ENCODE measurements at regions not wholly inside any gene's neighbourhood (a gene's known extent, or its start where the extent isn't known, plus 50 kb on each side); places are given as distances from the start of the nearest gene placed in this dataset.

GRCh38 chr15:69718916-69719315 lies 266.3 kb downstream of the RPLP1 start:
- no peak for DNase-seq

GRCh38 chr15:69719527-69720240 lies 267.1 kb downstream of the RPLP1 start:
- DNase-seq = no peak

DNA sequence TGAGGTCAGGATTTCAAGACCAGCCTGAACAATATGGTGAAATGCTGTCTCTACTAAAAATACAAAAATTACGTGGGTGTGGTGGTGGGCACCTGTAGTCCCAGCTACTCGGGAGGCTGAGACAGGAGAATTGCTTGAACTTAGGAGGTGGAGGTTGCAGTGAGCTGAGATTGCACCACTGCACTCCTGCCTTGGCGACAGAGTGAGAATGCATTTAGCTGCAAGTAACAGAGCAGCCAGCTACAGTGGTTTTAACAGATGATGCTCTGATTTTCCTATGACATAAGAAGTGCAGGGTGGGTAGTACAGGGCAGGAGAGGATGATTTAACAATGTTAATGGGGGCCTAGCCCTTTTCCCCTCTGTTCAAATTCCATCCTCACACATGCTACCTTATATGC lies 267.9 kb downstream of the RPLP1 start:
- DNase-seq = no peak

GRCh38 chr15:69722924-69723323 lies 270.3 kb downstream of the RPLP1 start:
- no peak for DNase-seq

- DNase-seq = no peak
Measured at GRCh38 chr15:69723404-69724096, 270.9 kb downstream of the RPLP1 start.

- DNase-seq = no peak
Measured at GRCh38 chr15:69724333-69724732, 271.7 kb downstream of the RPLP1 start.

DNA sequence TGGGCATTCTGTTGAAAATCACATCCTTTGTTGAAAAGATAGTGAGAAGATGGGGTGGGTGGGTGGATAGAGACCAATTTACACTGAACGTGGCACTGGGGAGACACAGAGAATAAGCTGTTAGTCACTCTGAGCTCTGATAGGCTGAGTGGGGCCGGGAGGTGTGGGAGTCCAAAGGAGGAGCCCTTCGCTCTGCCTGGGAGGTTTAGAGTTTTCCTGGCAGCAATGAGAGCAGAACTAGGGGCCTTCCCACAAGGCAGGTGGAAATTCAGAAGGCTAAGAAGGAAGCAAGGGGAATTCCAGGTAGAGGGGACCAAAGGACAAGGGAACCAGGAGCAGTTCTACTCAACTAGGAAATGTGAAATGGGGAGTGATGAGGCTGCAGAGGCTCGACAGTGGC lies 272.7 kb downstream of the RPLP1 start:
- no peak for DNase-seq

GRCh38 chr15:69725957-69726356 lies 273.3 kb downstream of the RPLP1 start:
- no peak for DNase-seq

- no peak for DNase-seq
Measured at GRCh38 chr15:69727121-69727924, 274.7 kb downstream of the RPLP1 start.

DNA sequence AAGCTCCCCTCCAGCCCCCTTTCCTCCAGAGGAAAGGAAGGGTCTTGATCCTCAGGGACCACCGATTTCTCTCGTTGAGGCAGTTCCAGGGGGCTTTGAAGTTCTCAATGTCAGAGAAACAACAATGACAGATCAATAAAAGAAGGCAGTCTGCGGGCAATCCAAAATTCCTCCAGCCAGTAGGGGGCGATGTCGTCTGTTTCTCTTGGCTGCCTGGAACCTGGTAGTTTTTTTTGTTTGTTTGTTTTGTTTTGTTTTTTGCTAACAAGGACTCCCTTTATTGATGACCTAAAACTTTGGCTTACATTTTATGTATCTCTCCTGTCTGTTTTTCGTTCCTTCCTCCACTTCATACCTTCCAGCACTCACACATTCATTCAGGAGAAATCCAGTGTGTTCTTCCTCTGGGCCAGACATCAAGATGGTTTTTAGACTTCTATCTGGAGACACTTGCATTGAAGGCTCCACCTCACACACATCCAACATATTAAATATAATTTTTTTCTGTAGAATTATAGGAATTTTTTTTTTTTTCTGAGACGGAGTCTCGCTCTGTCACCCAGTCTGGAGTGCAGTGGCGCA lies 276.6 kb downstream of the RPLP1 start:
- peak; percentile 13 for DNase-seq

GRCh38 chr15:69730281-69731080 lies 277.9 kb downstream of the RPLP1 start:
- no peak for DNase-seq

GRCh38 chr15:69731081-69731330 lies 278.4 kb downstream of the RPLP1 start:
- DNase-seq = no peak

- no peak for DNase-seq
Measured at GRCh38 chr15:69731581-69731980, 279.0 kb downstream of the RPLP1 start.

- DNase-seq = no peak
Measured at GRCh38 chr15:69732133-69732532, 279.5 kb downstream of the RPLP1 start.

DNA sequence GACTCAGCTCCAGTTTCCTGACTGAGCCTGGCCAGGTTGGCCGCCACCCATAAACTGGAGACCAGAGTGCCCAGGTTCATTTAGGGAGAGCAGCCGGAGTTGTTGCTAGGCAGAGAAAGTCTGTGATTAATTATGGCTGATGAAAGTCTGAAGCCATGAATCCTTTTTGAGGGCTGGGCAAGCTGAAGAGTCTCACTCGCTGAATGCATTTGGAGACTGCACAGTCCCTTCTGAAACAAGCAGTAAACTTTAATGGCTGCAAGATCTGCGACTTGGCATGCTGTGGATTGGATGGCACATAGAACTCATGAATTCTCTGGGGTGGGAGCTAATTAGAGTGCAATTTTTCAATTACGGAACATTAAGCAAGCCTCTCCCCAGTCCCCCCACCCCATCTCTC lies 282.1 kb downstream of the RPLP1 start:
- DNase-seq = no peak

- no peak for DNase-seq
Measured at GRCh38 chr15:69735121-69735520, 282.5 kb downstream of the RPLP1 start.

DNA sequence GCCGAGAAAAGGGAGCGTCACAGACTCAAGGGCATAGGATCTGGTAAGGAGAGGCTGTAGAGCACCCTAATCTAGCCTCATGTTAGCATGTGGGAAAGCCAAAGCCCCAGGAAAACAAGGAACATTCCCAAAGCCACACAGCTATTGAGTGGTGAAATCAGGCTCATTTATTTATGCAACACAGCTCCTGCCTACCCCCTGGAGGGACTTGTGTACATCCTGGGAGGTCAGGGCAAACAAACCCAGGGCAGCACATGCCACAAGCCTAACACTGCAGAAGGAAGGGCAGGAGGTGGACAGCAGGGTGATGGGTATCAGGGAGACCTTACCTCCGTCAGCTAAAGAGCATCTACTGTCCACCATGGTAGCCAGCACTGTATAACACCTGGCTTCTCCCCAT lies 283.5 kb downstream of the RPLP1 start:
- DNase-seq = no peak

GRCh38 chr15:69737916-69738315 lies 285.3 kb downstream of the RPLP1 start:
- DNase-seq = no peak

DNA sequence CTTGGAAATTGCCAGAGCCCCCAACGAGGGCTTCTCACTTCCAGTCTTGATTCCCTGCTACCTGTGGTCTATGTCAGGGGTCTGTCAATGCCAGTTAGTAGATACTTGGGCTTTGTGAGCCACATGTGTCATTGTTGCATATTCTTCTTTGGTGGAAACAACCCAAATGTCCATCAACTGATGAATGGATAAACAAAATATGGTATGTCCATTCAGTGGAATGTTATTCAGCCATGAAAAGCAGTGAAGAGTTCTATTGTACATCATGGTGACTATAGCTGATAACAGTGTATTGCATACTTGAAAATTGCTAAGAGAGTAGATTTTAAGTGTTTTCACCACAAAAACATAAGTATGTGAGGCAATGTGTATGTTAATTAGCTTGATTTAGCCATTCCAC lies 288.1 kb downstream of the RPLP1 start:
- DNase-seq = no peak

DNA sequence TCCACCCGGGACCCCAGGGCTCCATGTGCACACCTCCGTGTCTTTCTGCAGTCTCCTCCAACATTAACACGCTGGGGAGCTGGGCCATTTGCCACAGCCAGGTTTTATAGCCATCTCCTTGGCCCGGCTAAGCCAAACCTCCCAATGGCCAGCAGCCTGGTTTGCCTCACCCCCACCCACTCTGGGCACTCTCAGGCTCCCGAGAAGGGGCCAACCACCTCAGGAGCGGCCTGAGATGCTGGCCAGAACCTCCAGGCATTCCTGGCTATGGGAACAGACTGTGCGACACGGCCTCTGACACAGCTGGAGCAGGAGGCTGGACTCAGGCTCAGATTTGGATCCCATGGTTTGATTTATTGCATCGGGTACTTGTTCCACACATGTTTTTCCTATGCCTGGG lies 289.7 kb downstream of the RPLP1 start:
- DNase-seq = no peak

GRCh38 chr15:69743091-69743490 lies 290.5 kb downstream of the RPLP1 start:
- DNase-seq = no peak

- no peak for DNase-seq
Measured at GRCh38 chr15:69744391-69745162, 292.0 kb downstream of the RPLP1 start.

All from SHP77 treated with DMSO at 0.1 percent for 48 hours (cell line).